GM08714 (cell line): ENCODE measurements at regions not wholly inside any gene's neighbourhood (a gene's known extent, or its start where the extent isn't known, plus 50 kb on each side); places are given as distances from the start of the nearest gene placed in this dataset.
"Not testable (repeated sequence)": the region's sequence is repeated elsewhere in the genome, so short reads cannot be mapped to it uniquely, and the experiment has no call there.

Source experiments
- H3K4me3 ChIP-seq: fragments of 200-500 bp; sonication (Bioruptor generic); 2 replicates; pipeline ENCODE4 v1.5.1; 2014; ENCODE audit warnings: mild to moderate bottlenecking, low read length, inconsistent platforms
- ZNF274 ChIP-seq: IDR thresholded peaks from 2 replicates; pipeline ENCODE4 v1.6.1; 2012; ENCODE audit warnings: mild to moderate bottlenecking, low read depth, low read length

DNA sequence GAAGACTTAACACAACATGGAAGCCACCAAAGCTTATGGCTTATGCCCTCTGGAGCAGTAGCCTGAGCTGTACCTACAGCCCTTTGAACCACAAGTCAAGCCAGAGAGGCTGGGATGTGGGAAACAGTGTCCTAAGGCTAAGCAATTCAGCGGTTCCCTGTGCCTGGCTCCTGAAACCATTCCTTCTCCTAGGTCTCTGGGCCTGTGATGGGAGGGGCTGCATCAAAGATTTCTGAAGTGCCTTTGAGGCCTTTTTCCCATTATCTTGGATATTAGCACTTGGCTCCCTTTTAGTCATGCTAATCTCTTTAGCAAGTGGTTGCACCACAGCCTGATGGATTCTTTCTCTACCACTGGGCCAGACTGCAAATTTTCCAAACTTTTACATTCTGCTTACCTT, 140.5 kb upstream of the NUDT10 start:
- H3K4me3 ChIP-seq, result no peak overlapping the region
- TF ChIP-seq ZNF274, result no peak

DNA sequence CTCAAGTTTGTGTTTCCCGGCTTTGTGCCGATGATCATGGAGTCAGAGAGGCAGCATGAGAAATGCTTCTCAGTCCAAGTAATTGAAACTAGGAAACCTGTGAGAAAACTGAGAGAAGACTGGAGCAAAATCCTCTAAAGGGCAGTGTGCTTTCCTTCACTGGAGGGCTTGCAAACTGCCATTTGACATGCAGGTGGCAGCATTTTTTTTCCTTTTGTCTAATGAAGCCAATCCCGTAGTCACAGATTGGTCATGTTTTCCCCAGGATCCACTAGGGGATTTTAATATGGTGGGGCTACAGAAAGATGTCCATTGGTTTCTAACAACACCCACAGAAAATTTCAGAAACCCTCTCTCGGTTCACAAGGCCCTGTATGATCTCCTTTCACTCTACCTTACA, 117.4 kb upstream of the NUDT10 start:
- TF ChIP-seq ZNF274, result no peak
- H3K4me3 ChIP-seq, result no peak overlapping the region

DNA sequence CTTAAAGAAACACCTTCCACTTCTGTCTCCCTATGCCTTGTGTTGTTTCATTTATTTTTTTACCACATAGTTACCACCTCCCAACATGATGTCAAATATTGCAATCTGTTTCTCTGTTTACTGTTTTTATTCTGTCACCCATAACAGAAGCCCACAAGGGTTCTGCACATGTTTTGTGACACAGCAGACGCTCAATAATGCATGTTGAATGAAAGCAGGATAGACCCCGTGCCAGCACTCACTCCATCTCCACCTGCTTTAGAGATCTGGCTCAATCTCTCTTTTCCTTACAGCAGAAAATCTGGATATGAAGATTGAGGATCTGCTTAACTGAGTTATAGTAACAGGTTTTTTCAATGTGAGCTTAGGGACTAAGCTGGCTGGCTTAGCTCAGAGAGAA, 116.8 kb upstream of the NUDT10 start:
- H3K4me3 ChIP-seq, result no peak overlapping the region
- TF ChIP-seq ZNF274, result no peak

DNA sequence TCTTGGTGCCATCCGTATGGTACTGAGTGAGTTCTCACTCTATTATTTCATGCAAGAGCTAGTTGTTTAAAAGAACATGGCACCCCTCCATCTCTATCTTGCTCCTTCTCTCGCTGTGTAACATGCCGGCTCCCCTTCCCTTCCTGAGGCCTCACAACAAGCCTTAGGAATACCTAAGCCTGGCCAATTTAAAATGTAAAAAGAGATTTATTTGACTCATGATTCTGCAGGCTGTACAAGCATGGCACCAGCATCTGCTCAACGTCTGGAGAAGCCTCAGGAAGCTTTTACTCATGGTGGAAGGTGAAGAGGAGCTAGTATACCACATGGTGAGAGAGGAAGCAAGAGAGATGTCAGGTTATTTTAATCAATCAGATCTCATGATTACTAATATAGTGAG, 90.4 kb upstream of the NUDT10 start:
- TF ChIP-seq ZNF274, result peak; percentile 49; the same call in 1 of the 2 replicates

DNA sequence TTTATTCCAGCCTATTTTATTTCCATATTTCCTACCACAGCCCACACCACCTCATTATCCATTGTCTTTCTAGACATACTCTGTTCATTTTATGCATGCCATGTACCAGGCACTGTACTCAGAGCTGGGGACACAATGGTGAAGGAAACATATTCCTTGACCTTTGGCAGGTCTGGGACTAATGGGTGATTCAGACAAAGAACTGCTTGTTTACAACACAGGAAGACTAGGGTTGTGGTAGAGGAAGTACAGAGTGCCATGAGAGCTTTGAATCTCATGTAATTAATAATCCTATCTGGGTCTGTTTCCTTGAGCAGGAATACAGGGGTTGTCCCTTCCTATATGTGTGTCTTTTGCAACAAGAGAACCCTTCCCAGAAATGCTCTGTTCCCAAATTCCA, 75.1 kb upstream of the NUDT10 start:
- TF ChIP-seq ZNF274, result no peak
- no peak overlapping the region for H3K4me3 ChIP-seq

More for the DNA sequence above, 90.4 kb upstream of the NUDT10 start:
- H3K4me3 ChIP-seq, result no peak overlapping the region

DNA sequence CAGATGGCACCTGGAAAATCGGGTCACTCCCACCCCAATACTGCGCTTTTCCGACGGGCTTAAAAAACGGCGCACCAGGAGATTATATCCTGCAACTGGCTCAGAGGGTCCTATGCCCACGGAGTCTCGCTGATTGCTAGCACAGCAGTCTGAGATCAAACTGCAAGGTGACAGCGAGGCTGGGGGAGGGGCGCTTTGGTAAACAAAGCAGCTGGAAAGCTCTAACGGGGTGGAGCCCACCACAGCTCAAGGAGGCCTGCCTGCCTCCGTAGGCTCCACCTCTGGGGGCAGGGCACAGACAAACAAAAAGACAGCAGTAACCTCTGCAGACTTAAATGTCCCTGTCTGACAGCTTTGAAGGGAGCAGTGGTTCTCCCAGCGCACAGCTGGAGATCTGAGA, 70.4 kb upstream of the NUDT10 start:
- H3K4me3 ChIP-seq, result not testable (repeated sequence)

DNA sequence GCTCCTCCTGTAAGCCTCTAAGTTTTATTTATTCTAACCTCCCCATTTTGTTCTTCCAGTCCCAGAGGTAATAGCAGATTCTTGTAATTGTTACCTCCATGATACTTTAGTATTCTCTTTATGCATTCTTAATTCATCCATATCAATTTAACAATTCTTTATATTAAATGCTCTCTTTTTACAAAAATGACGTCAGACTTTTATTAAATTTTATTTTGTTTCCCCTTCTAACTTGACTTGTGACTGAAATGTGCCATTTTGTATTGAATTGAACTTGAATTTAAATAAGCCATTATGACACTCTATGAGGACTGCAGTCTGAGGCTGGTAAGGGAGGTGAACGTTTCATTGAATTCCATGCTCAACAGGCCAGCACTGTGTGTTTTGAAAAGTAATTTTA, 60.0 kb upstream of the NUDT10 start:
- H3K4me3 ChIP-seq, result no peak overlapping the region
- TF ChIP-seq ZNF274, result no peak

DNA sequence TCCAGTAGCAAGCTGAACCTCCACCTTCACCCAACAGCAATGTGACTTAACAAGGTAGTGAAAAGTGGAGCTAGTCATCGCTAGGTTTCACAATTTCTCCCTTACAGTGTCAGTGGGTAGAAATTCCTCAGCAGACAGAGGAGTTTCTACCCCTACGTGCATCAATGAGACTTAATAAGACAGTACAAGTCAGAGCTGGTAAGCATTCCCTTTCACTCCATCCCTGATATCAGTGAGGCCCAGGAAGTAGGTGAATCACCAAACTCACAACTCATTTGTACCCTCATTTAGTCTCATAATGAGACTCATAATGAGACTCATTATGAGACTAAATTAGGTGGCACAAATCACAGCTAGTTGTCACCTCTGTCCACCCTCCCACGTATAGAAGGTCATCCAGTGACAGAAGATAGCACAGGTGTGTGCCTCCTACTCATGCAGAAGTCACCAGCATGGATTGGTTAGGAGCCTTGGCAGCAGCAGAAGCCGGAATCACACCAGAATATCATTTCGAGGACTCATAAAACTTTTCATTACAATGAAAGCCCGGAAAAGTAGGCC, 50.8 kb upstream of the NUDT10 start:
- H3K4me3 ChIP-seq, result no peak overlapping the region
- TF ChIP-seq ZNF274, result no peak
